DND-41 (cell line): ENCODE measurements at regions not wholly inside any gene's neighbourhood (a gene's known extent, or its start where the extent isn't known, plus 50 kb on each side); places are given as distances from the start of the nearest gene placed in this dataset.

Source experiments
- CTCF ChIP-seq: IDR thresholded peaks from 2 replicates; pipeline ENCODE4 v1.5.1; 2012; ENCODE audit warnings: borderline replicate concordance, low read length, moderate library complexity, mild to moderate bottlenecking; ENCODE audit not compliant: poor library complexity, severe bottlenecking; ENCODE audit errors: extremely low read depth
- EZH2 ChIP-seq: IDR thresholded peaks from 3 replicates; pipeline ENCODE4 v1.6.1; 2012; ENCODE audit warnings: borderline replicate concordance, low read depth, mild to moderate bottlenecking, moderate library complexity, low read length, inconsistent platforms; ENCODE audit not compliant: severe bottlenecking

- TF ChIP-seq CTCF (no peak), EZH2 (no peak)
Observed at GRCh38 chr4:18813771-18814170, 792.2 kb upstream of the LCORL start.
